ENCODE measurements at regions not wholly inside any gene's neighbourhood (a gene's known extent, or its start where the extent isn't known, plus 50 kb on each side); places are given as distances from the start of the nearest gene placed in this dataset.

DNA sequence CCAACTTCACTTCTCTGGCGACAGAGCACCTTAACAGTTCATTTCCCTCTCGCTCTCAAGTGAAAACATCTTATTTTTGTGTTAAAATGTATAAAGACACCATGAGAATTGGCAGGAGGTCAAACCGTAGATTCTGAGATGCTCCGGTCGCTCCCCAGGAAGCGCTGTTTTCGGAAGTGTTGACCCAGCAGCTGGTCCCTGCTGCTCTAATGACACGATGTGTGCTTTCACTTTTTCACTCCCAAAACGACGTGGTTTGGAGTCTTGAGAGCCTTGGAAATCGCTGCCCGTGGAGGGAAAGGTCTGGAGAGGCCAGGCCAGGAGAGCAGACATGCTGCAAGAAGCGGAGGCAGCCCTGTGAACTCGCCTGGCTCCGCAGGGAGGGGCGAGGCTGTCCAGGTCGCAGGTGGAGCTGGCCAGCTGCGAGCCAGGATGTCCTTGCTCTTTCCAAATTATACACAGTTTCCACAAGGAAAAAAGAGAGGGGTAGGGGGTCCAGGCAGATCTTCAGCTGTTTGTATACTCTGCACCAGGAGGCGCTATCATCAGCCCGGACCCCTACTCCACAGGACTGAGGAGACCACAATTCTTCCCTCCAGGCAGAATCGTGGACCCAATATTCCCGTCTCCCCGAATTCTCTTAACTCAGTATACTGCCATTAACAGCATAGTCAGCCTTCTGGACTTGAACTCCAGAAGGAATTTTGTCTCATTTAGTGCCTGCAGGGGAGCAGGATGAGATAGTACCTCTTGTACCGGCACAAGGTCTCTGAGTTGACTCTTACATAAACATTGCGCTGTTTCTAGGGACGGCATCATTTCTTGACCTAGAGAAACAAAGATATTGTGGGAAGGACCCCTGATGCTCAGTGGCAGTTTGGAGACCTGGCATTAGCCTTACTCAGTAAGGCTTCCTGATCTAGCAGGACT lies 248.6 kb upstream of the ANKRD55 start:
- TF ChIP-seq, protein P1, sequence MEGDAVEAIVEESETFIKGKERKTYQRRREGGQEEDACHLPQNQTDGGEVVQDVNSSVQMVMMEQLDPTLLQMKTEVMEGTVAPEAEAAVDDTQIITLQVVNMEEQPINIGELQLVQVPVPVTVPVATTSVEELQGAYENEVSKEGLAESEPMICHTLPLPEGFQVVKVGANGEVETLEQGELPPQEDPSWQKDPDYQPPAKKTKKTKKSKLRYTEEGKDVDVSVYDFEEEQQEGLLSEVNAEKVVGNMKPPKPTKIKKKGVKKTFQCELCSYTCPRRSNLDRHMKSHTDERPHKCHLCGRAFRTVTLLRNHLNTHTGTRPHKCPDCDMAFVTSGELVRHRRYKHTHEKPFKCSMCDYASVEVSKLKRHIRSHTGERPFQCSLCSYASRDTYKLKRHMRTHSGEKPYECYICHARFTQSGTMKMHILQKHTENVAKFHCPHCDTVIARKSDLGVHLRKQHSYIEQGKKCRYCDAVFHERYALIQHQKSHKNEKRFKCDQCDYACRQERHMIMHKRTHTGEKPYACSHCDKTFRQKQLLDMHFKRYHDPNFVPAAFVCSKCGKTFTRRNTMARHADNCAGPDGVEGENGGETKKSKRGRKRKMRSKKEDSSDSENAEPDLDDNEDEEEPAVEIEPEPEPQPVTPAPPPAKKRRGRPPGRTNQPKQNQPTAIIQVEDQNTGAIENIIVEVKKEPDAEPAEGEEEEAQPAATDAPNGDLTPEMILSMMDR (IDR thresholded peaks at IDR 0.05): peak in 1 of 6 experiments; percentile 19
- TF ChIP-seq POLR2A (IDR thresholded peaks at IDR 0.05): no peak
- peak overlapping the region; percentile 90 to 97 (median 94) for H3K27ac ChIP-seq
- DNase-seq: peak; percentile 53 to 73 (median 54)
- no peaks in the 10 kb centered on the region for H3K27me3 ChIP-seq
- H3K36me3 ChIP-seq: no peaks in the 10 kb centered on the region
- H3K4me3 ChIP-seq: peak overlapping the region; percentile 46 to 73 (median 64)
- peaks cover 0 to 12% (median 3%) of the 10 kb centered on the region in 4 donors for H3K4me1 ChIP-seq
- no peaks in the 10 kb centered on the region for H3K9me3 ChIP-seq

DNA sequence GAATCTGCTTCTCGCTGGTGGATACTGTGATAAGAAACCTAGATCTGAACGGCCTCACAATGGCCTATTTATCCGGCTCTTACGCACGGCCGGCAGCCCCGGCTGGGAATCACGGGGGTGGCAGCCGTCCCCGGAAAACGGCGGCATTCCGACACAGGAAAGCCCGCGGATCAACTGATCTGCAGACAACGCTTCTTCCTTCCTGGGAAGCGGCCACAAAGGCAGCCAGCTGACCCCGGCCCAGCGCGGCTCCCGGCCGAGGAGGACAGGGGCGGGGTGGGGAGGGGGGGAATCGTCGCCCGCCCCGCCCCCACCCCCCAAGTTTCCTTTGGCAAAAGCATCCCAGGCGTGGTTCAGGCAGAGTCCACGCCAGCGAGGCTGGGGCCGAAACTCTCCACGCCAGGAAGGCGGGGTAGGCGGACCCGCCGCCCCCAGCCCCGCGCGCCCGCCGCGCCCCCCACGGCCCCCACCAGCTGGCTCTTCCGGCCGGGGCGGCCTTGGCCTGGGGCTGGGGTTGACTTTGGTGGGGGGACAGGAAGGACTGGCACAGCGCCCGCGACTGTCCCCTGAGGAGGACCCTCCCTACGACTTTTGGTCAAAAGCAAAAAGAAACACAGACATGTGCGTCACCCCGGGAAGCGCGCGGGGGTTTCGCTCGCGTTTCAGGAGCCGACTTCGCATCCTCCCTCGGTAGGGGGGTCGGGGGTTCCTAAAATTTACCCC lies 247.7 kb upstream of the ANKRD55 start:
- peak; percentile 45 to 67 (median 61) for DNase-seq

DNA sequence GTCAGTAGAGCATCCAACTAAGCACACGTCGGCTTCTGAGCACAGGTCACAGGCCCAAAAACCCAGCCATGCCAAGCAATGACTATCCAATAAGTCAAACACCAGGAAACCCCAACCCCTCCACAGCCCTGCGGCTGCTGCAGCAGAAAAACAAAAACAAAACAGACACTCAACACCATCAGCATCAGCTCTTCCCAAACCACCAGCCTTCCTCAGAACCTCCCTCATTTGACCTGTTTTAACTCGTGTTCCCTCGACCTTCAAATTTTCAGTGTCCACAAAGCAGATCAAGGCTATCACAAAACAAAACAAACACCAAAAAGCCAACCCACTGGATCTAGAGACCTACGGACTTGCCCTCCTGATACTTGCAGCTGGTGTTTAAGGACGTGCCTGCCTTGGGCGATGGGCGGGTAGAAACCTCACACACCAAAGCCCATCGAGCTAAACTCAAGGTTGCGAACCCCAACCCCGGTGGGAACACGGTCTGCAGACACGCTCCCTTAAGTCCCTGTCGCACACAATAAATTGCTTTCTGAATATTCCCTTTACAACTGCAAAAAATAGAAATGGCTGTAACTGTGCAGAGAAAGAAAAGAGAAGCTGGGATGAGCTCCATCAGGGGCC lies 247.1 kb upstream of the ANKRD55 start:
- DNase-seq: peak in 2 of 3 donors; percentile 62 to 68
- Histone ChIP-seq H3K27ac (peak overlapping the region; percentile 90 to 97 (median 94)), H3K27me3 (no peaks in the 10 kb centered on the region), H3K4me3 (peak overlapping the region; percentile 46 to 73 (median 64)), H3K4me1 (peaks cover 0 to 12% (median 3%) of the 10 kb centered on the region in 4 donors), H3K9me3 (no peaks in the 10 kb centered on the region), H3K36me3 (no peaks in the 10 kb centered on the region)
- TF ChIP-seq, protein P1 (IDR thresholded peaks at IDR 0.05): no peak
- TF ChIP-seq POLR2A (IDR thresholded peaks at IDR 0.05): no peak

More for the DNA sequence above, 247.7 kb upstream of the ANKRD55 start:
- H3K27ac ChIP-seq: peak overlapping the region; percentile 90 to 97 (median 94)
- peak overlapping the region; percentile 46 to 73 (median 64) for H3K4me3 ChIP-seq
- TF ChIP-seq, protein P1 (IDR thresholded peaks at IDR 0.05): no peak
- TF ChIP-seq POLR2A (IDR thresholded peaks at IDR 0.05): no peak
- no peaks in the 10 kb centered on the region for H3K36me3 ChIP-seq
- H3K4me1 ChIP-seq: peaks cover 0 to 12% (median 3%) of the 10 kb centered on the region in 4 donors
- no peaks in the 10 kb centered on the region for H3K9me3 ChIP-seq
- H3K27me3 ChIP-seq: no peaks in the 10 kb centered on the region

DNA sequence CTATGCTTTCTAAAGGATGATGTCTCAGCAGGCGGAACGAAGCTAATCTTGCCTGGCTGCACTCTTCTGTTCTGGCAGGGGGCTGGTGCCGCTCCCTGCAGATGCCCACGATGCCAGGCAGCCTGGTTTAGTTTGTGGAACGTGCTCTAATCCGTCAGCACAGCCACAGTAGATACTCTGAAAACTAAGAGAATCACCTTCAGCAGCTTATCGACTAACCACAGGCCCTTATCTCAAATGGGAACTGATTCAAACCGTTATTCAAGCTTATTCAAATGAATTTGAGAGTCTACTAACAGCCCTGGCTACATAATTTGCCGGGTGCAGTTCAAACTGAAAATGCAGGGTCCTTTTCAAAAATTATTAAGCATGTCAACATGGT lies 246.6 kb upstream of the ANKRD55 start:
- Histone ChIP-seq H3K27me3 (no peaks in the 10 kb centered on the region), H3K36me3 (no peaks in the 10 kb centered on the region), H3K4me1 (peaks cover 0 to 12% (median 3%) of the 10 kb centered on the region in 4 donors), H3K9me3 (no peaks in the 10 kb centered on the region), H3K4me3 (peak overlapping the region in 2 of 4 donors; percentile 46 to 62), H3K27ac (peak overlapping the region; percentile 90 to 97 (median 94))
- DNase-seq: peak in 1 of 3 donors; percentile 40
- TF ChIP-seq POLR2A (IDR thresholded peaks at IDR 0.05): no peak

DNA sequence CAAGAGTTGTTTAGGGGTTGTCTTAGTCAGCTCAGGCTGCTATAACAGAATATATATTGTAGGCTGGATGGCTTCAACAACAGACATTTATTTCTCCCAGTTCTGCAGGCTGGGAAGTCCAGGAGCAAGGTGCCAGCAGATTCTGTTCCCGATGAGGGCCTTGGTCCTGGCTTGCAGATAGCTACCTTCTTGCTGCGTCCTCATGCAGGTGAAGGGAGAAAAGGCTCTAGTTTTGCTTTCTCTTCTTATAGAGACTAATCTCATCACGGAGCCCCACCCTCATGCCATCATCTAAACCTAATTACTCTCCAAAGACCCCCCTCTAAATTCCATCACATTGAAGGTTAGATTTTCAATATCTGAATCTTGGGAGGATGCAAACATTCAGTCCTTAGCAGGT lies 246.0 kb upstream of the ANKRD55 start:
- Histone ChIP-seq H3K27me3 (no peaks in the 10 kb centered on the region), H3K36me3 (no peaks in the 10 kb centered on the region), H3K9me3 (no peaks in the 10 kb centered on the region), H3K27ac (peak overlapping the region in 3 of 4 donors; percentile 90 to 97 (median 95)), H3K4me3 (no peak overlapping the region), H3K4me1 (peaks cover 0 to 12% (median 3%) of the 10 kb centered on the region in 4 donors)
- DNase-seq: no peak
- TF ChIP-seq POLR2A (IDR thresholded peaks at IDR 0.05): no peak
- TF ChIP-seq, protein P1 (IDR thresholded peaks at IDR 0.05): no peak
